GM12878 (cell line): ENCODE measurements at regions not wholly inside any gene's neighbourhood (a gene's known extent, or its start where the extent isn't known, plus 50 kb on each side); places are given as distances from the start of the nearest gene placed in this dataset.

Experiments
- ATAC-seq: fragments of 200-7000 bp; cut with Tn5 transposase; 3 replicates; pipeline ENCODE4 v1.9.1; 2020; ENCODE audit warnings: mild to moderate bottlenecking, moderate library complexity
- BruUV-seq: library from RNA; stranded (reverse); fragments of 400-500 nt; replicated peaks from 2 replicates; lab custom pipeline; 2021; lab: Mats Ljungman, UMichigan
- CTCF ChIA-PET: fragments of 300-600 bp; sonication (Branson Sonifier 250); formaldehyde crosslinking; extraction: SDS; loops from one replicate; lab custom pipeline; 2021; ENCODE audit warnings: inconsistent platforms; lab: Yijun Ruan, JAX
- POLR2A ChIA-PET: fragments of 350-600 bp; formaldehyde crosslinking; extraction: SDS; loops from one replicate; lab custom pipeline; 2021; ENCODE audit warnings: inconsistent platforms; lab: Charles Lee
- RAD21 ChIA-PET: fragments of 300-600 bp; sonication (Branson Sonifier 250); formaldehyde crosslinking; loops from one replicate; lab custom pipeline; 2023; ENCODE audit warnings: antibody characterized with exemption; ENCODE audit not compliant: unreplicated experiment; lab: Charles Lee
- SMC1A ChIA-PET: fragments of 300-600 bp; sonication (Branson Sonifier 250); formaldehyde crosslinking; loops from one replicate; lab custom pipeline; 2023; ENCODE audit not compliant: unreplicated experiment, uncharacterized antibody; lab: Charles Lee
- DNase-seq: peaks from one replicate; pipeline ENCODE4 v3.0.0-alpha.2; 2011; ENCODE audit warnings: low read depth, low spot score
- FAIRE-seq: peaks from 3 replicates; lab custom pipeline; 2011; peaks lifted over from hg19 to GRCh38; lab: Jason Lieb, UNC
- H2AFZ ChIP-seq: 2 replicates; pipeline ENCODE4 v1.6.0; 2011; ENCODE audit warnings: low read depth, low read length, control low read depth; ENCODE audit not compliant: control insufficient read depth
- H3K27ac ChIP-seq: 2 replicates; pipeline ENCODE4 v1.5.1; 2011; ENCODE audit warnings: control low read depth; ENCODE audit not compliant: control insufficient read depth, insufficient read depth
- H3K27me3 ChIP-seq, 2 experiments: replicated peaks in 1 of 2; 2 replicates each; pipeline versions ENCODE4 v1.6.0 to v1.6.1; 2011; ENCODE audit warnings: low read length in 1 of 2; ENCODE audit not compliant: control insufficient read depth in 2 of 2, insufficient read depth in 2 of 2
- H3K36me3 ChIP-seq, 2 experiments: 2 replicates each; pipeline ENCODE4 v1.5.1; 2011; ENCODE audit warnings: low read length in 1 of 2; ENCODE audit not compliant: control insufficient read depth in 2 of 2, insufficient read depth in 2 of 2
- H3K4me1 ChIP-seq: 2 replicates; pipeline ENCODE4 v1.6.1; 2011; ENCODE audit warnings: mild to moderate bottlenecking, low read length, moderate library complexity, mixed read lengths; ENCODE audit not compliant: control insufficient read depth, insufficient read depth
- H3K4me2 ChIP-seq: 2 replicates; pipeline ENCODE4 v1.6.0; 2011; ENCODE audit warnings: control low read depth; ENCODE audit not compliant: control insufficient read depth, insufficient read depth
- H3K4me3 ChIP-seq: fragments of 200-600 bp; sonication (generic); 2 replicates; pipeline ENCODE4 v1.5.1; 2016
- H3K79me2 ChIP-seq: 2 replicates; pipeline ENCODE4 v1.6.0; 2011; ENCODE audit warnings: low read length; ENCODE audit not compliant: control insufficient read depth, insufficient read depth
- H3K9ac ChIP-seq: 2 replicates; pipeline ENCODE4 v1.8.0; 2011; ENCODE audit warnings: low read length, control low read depth, mixed read lengths; ENCODE audit not compliant: control insufficient read depth, insufficient read depth
- H3K9me3 ChIP-seq: replicated peaks from 3 replicates; pipeline ENCODE4 v1.5.1; 2011; ENCODE audit warnings: mild to moderate bottlenecking, low read length; ENCODE audit not compliant: control insufficient read depth, insufficient read depth
- H4K20me1 ChIP-seq: 2 replicates; pipeline ENCODE4 v1.6.0; 2011; ENCODE audit not compliant: control insufficient read depth, insufficient read depth
- CBX3 ChIP-seq: fragments of 200-600 bp; sonication (generic); IDR thresholded peaks from 2 replicates; pipeline ENCODE4 v1.6.1; 2016; ENCODE audit warnings: low read depth, borderline replicate concordance
- PML ChIP-seq: IDR thresholded peaks from 2 replicates; pipeline ENCODE4 v1.6.1; 2012; ENCODE audit warnings: low read length, inconsistent platforms
- REST ChIP-seq: IDR thresholded peaks from 2 replicates; pipeline ENCODE4 v1.6.1; 2012; ENCODE audit warnings: mild to moderate bottlenecking, low read depth, low read length
- SMARCA5 ChIP-seq: fragments of 450-650 bp; IDR thresholded peaks from 2 replicates; pipeline ENCODE4 v1.6.1; 2017; ENCODE audit warnings: mild to moderate bottlenecking
- WGBS: methylation state at CpG from one replicate; pipeline ENCODE4 v1.1.6; 2016; ENCODE audit warnings: low lambda C conversion rate; ENCODE audit not compliant: insufficient replicate concordance, insufficient coverage; ENCODE audit errors: missing lambda C conversion rate; 5-methylcytosine and 5-hydroxymethylcytosine counted together
- in situ Hi-C: fragments of 300-500 bp; cut with MboI; formaldehyde crosslinking; loops from 9 replicates; pipeline ENCODE4 v1.14.3; 2018; ENCODE audit warnings: mixed read lengths
- intact Hi-C: fragments of 100-400 bp; cut with micrococcal nuclease; formaldehyde crosslinking; loops from one replicate; pipeline ENCODE4 v1.14.2; 2022; ENCODE audit not compliant: unreplicated experiment
- TF ChIP-seq, protein P1 (sequence below): fragments of 450-650 bp; IDR thresholded peaks from 2 replicates; pipeline ENCODE4 v1.6.1; 2016; ENCODE audit warnings: mild to moderate bottlenecking

- TF ChIP-seq REST = no peak
- TF ChIP-seq PML = no peak
- TF ChIP-seq, protein P1, sequence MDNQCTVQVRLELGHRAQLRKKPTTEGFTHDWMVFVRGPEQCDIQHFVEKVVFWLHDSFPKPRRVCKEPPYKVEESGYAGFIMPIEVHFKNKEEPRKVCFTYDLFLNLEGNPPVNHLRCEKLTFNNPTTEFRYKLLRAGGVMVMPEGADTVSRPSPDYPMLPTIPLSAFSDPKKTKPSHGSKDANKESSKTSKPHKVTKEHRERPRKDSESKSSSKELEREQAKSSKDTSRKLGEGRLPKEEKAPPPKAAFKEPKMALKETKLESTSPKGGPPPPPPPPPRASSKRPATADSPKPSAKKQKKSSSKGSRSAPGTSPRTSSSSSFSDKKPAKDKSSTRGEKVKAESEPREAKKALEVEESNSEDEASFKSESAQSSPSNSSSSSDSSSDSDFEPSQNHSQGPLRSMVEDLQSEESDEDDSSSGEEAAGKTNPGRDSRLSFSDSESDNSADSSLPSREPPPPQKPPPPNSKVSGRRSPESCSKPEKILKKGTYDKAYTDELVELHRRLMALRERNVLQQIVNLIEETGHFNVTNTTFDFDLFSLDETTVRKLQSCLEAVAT = no peak
- TF ChIP-seq, all 136 proteins: peak for 0
Observed at GRCh38 chr2:76567478-76567877, 856.8 kb upstream of the GCFC2 start (continued).

- Histone ChIP-seq H3K4me1 (no peaks in the 10 kb centered on the region), H3K79me2 (no peaks in the 10 kb centered on the region), H2AFZ (no peak overlapping the region), H3K9me3 (no peaks in the 10 kb centered on the region), H3K27ac (no peak overlapping the region), H3K9ac (no peak overlapping the region), H3K4me2 (no peak overlapping the region), H4K20me1 (no peaks in the 10 kb centered on the region), H3K27me3 (no peaks in the 10 kb centered on the region), H3K36me3 (no peaks in the 10 kb centered on the region), H3K4me3 (no peak overlapping the region)
- no TSS peak for BruUV-seq
- no peak for TF ChIP-seq SMARCA5
- TF ChIP-seq CBX3 = no peak
- intact Hi-C loops = no loop called here
- FAIRE-seq (no peak), DNase-seq (no peak), ATAC-seq (no peak)
- RAD21 ChIA-PET = no interaction called here
- CTCF ChIA-PET = interaction anchor here (1.7 kb wide), 1 partner anchor 36 kb away, joined by 5 read pairs; no protein-coding TSS in a partner anchor
- in situ Hi-C loops = no loop called here
- SMC1A ChIA-PET = interaction anchor here (0.8 kb wide), 1 partner anchor 367 kb away, joined by 3 read pairs; no protein-coding TSS in a partner anchor
- 47% methylated on average over 2 of the region's 2 CpGs for WGBS
- POLR2A ChIA-PET = no interaction called here
Observed at GRCh38 chr2:76564734-76565133, 854.0 kb upstream of the GCFC2 start.
